ENCODE measurements at regions not wholly inside any gene's neighbourhood (a gene's known extent, or its start where the extent isn't known, plus 50 kb on each side); places are given as distances from the start of the nearest gene placed in this dataset.

DNA sequence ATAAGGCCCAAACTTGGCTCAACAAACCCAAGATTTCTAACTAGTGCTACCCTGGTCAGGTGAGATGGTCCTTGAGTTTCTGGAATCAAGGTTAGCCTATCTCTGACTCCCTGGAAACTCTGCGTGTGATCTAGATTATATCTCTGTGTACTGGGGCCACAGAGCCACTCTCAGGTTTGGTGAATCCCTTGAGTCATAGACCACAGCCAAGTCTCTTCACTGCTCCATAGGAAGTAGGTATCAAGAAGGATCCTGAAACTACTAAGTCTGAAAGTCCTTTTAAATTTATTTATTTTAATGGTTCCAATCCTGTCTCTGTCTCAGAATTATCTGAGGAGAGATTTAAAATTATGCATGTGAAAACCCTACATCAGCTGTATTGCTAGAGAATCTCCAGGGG, 99.1 kb downstream of the TUSC7 start:
- Histone ChIP-seq H3K9ac (ENCODE audit: extremely low read depth, low read length, poor library complexity, severe bottlenecking) (no peak overlapping the region), H3K9me3 (ENCODE audit: control insufficient read depth, low read length) (no peaks in the 10 kb centered on the region), H3K27me3 (ENCODE audit: control insufficient read depth, insufficient read depth, low read length, poor library complexity, severe bottlenecking) (no peaks in the 10 kb centered on the region), H3K4me1 (ENCODE audit: control insufficient read depth, insufficient read depth, low read length) (no peaks in the 10 kb centered on the region), H3K36me3 (ENCODE audit: control insufficient read depth, insufficient read depth, low read length) (no peaks in the 10 kb centered on the region), H3K27ac (ENCODE audit: low read depth, low read length) (no peak overlapping the region), H3K4me3 (ENCODE audit: low read length) (no peak overlapping the region)
- Mint-ChIP-seq H3K36me3 (ENCODE audit: low read depth) (no peaks in the 10 kb centered on the region), H3K27me3 (ENCODE audit: insufficient read depth) (no peaks in the 10 kb centered on the region), H3K27ac (no peak overlapping the region), H3K4me1 (no peaks in the 10 kb centered on the region), H3K4me3 (no peak overlapping the region), H3K9me3 (peaks cover 19% of the 10 kb centered on the region)
- DNase-seq = no peak
- TF ChIP-seq, protein P1, sequence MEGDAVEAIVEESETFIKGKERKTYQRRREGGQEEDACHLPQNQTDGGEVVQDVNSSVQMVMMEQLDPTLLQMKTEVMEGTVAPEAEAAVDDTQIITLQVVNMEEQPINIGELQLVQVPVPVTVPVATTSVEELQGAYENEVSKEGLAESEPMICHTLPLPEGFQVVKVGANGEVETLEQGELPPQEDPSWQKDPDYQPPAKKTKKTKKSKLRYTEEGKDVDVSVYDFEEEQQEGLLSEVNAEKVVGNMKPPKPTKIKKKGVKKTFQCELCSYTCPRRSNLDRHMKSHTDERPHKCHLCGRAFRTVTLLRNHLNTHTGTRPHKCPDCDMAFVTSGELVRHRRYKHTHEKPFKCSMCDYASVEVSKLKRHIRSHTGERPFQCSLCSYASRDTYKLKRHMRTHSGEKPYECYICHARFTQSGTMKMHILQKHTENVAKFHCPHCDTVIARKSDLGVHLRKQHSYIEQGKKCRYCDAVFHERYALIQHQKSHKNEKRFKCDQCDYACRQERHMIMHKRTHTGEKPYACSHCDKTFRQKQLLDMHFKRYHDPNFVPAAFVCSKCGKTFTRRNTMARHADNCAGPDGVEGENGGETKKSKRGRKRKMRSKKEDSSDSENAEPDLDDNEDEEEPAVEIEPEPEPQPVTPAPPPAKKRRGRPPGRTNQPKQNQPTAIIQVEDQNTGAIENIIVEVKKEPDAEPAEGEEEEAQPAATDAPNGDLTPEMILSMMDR (conservative IDR thresholded peaks at IDR 0.05) = no peak
- 95 to 100% methylated on average over 1 of the region's 1 CpG for WGBS, 2 experiments (ENCODE audit: insufficient coverage in 1 of 2, insufficient read length in 1 of 2)

- no peak overlapping the region for H3K27ac Mint-ChIP-seq
- H3K4me3 Mint-ChIP-seq = no peak overlapping the region
These were observed 99.6 kb downstream of the TUSC7 start for GRCh38 chr3:116809208-116809607.

DNA sequence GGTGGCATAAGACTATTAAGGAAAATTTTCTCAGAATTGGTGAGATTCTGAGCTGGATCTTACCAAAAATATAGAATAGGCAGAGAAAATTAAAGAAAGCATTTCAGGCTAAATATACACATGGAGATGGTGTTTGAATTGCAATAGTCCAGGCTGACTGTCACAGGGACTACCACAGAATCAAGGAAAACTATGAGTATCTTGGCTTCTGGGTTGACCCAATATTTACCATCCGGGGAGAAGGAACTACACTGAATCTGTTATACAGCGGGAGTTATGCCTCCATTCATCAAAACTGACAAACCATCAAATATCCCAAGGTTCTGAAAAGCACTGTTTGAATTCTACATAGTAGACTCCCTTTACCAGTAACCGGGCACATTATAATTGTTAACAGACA, 102.2 kb downstream of the TUSC7 start:
- Histone ChIP-seq H3K27me3 (ENCODE audit: control insufficient read depth, insufficient read depth, low read length, poor library complexity, severe bottlenecking) (no peaks in the 10 kb centered on the region), H3K36me3 (ENCODE audit: control insufficient read depth, insufficient read depth, low read length) (no peaks in the 10 kb centered on the region), H3K4me1 (ENCODE audit: control insufficient read depth, insufficient read depth, low read length) (no peaks in the 10 kb centered on the region), H3K27ac (ENCODE audit: low read depth, low read length) (no peak overlapping the region), H3K4me3 (ENCODE audit: low read length) (no peak overlapping the region), H3K9ac (ENCODE audit: extremely low read depth, low read length, poor library complexity, severe bottlenecking) (no peak overlapping the region), H3K9me3 (ENCODE audit: control insufficient read depth, low read length) (no peaks in the 10 kb centered on the region)
- DNase-seq = no peak
- peaks cover 18% of the 10 kb centered on the region for H3K9me3 Mint-ChIP-seq
- H3K4me1 Mint-ChIP-seq = peaks cover 17% of the 10 kb centered on the region
- TF ChIP-seq, protein P1 (conservative IDR thresholded peaks at IDR 0.05) = no peak
- no peak overlapping the region for H3K27ac Mint-ChIP-seq
- H3K27me3 Mint-ChIP-seq (ENCODE audit: insufficient read depth) = no peaks in the 10 kb centered on the region
- WGBS, 2 experiments (ENCODE audit: insufficient coverage in 1 of 2, insufficient read length in 1 of 2) = 75 to 87% methylated on average over 2 to 3 of the region's 3 CpGs
- no peak overlapping the region for H3K4me3 Mint-ChIP-seq
- no peaks in the 10 kb centered on the region for H3K36me3 Mint-ChIP-seq (ENCODE audit: low read depth)

More at GRCh38 chr3:116809208-116809607, 99.6 kb downstream of the TUSC7 start:
- H3K4me3 ChIP-seq (ENCODE audit: low read length) = no peak overlapping the region
- no peaks in the 10 kb centered on the region for H3K4me1 ChIP-seq (ENCODE audit: control insufficient read depth, insufficient read depth, low read length)
- peaks cover 19% of the 10 kb centered on the region for H3K9me3 Mint-ChIP-seq
- no peaks in the 10 kb centered on the region for H3K27me3 ChIP-seq (ENCODE audit: control insufficient read depth, insufficient read depth, low read length, poor library complexity, severe bottlenecking)
- no peak overlapping the region for H3K9ac ChIP-seq (ENCODE audit: extremely low read depth, low read length, poor library complexity, severe bottlenecking)
- H3K4me1 Mint-ChIP-seq = no peaks in the 10 kb centered on the region
- H3K27ac ChIP-seq (ENCODE audit: low read depth, low read length) = no peak overlapping the region
- TF ChIP-seq, protein P1 (conservative IDR thresholded peaks at IDR 0.05) = no peak
- H3K27me3 Mint-ChIP-seq (ENCODE audit: insufficient read depth) = no peaks in the 10 kb centered on the region
- no peaks in the 10 kb centered on the region for H3K36me3 ChIP-seq (ENCODE audit: control insufficient read depth, insufficient read depth, low read length)
- no peak for DNase-seq
- no peaks in the 10 kb centered on the region for H3K9me3 ChIP-seq (ENCODE audit: control insufficient read depth, low read length)
- no peaks in the 10 kb centered on the region for H3K36me3 Mint-ChIP-seq (ENCODE audit: low read depth)
- WGBS, 2 experiments (ENCODE audit: insufficient coverage in 1 of 2, insufficient read length in 1 of 2) = 92% methylated on average over 4 of the region's 4 CpGs; no CpG with 5 or more reads in 1 of the 2 experiments

All from endodermal cell (in vitro differentiated cells).